HUES6 (cell line): ENCODE measurements at regions not wholly inside any gene's neighbourhood (a gene's known extent, or its start where the extent isn't known, plus 50 kb on each side); places are given as distances from the start of the nearest gene placed in this dataset.
"Not testable (repeated sequence)": the region's sequence is repeated elsewhere in the genome, so short reads cannot be mapped to it uniquely, and the experiment has no call there.

Experiments used
- H3K27ac ChIP-seq: 2 replicates; pipeline ENCODE4 v1.7.0; 2013; ENCODE audit warnings: low read depth, mild to moderate bottlenecking, low read length, inconsistent platforms
- H3K27me3 ChIP-seq: 2 replicates; pipeline ENCODE4 v1.6.1; 2013; ENCODE audit warnings: low read length; ENCODE audit not compliant: control insufficient read depth, insufficient read depth
- H3K36me3 ChIP-seq: 2 replicates; pipeline ENCODE4 v1.6.1; 2013; ENCODE audit warnings: low read length; ENCODE audit not compliant: control insufficient read depth, insufficient read depth
- H3K4me1 ChIP-seq: 2 replicates; pipeline ENCODE4 v1.6.1; 2013; ENCODE audit warnings: low read length; ENCODE audit not compliant: control insufficient read depth, insufficient read depth
- H3K4me3 ChIP-seq: 2 replicates; pipeline ENCODE4 v1.5.1; 2013; ENCODE audit warnings: low read depth, low read length
- H3K9ac ChIP-seq: one replicate; pipeline ENCODE4 v1.6.1; 2013; ENCODE audit warnings: mild to moderate bottlenecking, low read length
- H3K9me3 ChIP-seq: 2 replicates; pipeline ENCODE4 v1.6.1; 2013; ENCODE audit warnings: low read depth, low read length; ENCODE audit not compliant: control insufficient read depth, insufficient read depth

- not testable (repeated sequence) for H3K27me3 ChIP-seq, H3K27ac ChIP-seq, H3K9ac ChIP-seq, H3K36me3 ChIP-seq, H3K4me1 ChIP-seq, H3K4me3 ChIP-seq
- peaks cover 12% of the 10 kb centered on the region for H3K9me3 ChIP-seq
These were observed 184.5 kb upstream of the ARPP21 start for GRCh38 chr3:35454819-35455218.

- no peak overlapping the region for H3K9ac ChIP-seq
- H3K9me3 ChIP-seq: no peaks in the 10 kb centered on the region; the same call in 1 of the 2 replicates
- no peak overlapping the region for H3K27ac ChIP-seq
- no peaks in the 10 kb centered on the region for H3K36me3 ChIP-seq
- H3K4me3 ChIP-seq: no peak overlapping the region
- H3K27me3 ChIP-seq: no peaks in the 10 kb centered on the region
- H3K4me1 ChIP-seq: no peaks in the 10 kb centered on the region
These were observed 165.4 kb upstream of the ARPP21 start for GRCh38 chr3:35473956-35474355.

- not testable (repeated sequence) for H3K27ac ChIP-seq, H3K36me3 ChIP-seq, H3K4me1 ChIP-seq, H3K27me3 ChIP-seq, H3K9ac ChIP-seq, H3K9me3 ChIP-seq
- H3K4me3 ChIP-seq: peak overlapping the region; percentile 35; the same call in 1 of the 2 replicates
These were observed 156.8 kb upstream of the ARPP21 start for GRCh38 chr3:35482566-35482965.

GRCh38 chr3:35483131-35483530 is 156.2 kb upstream of the ARPP21 start:
- Histone ChIP-seq H3K4me3 (no peak overlapping the region), H3K27ac (no peak overlapping the region), H3K9me3 (0 out of 2 replicates have a peak, but pooled peaks cover 4% of the 10 kb centered on the region), H3K36me3 (no peaks in the 10 kb centered on the region), H3K27me3 (no peaks in the 10 kb centered on the region), H3K9ac (no peak overlapping the region), H3K4me1 (peaks cover 4% of the 10 kb centered on the region; the same call in 1 of the 2 replicates)

- Histone ChIP-seq H3K4me3 (no peak overlapping the region), H3K9ac (no peak overlapping the region), H3K27ac (no peak overlapping the region), H3K27me3 (no peaks in the 10 kb centered on the region), H3K36me3 (no peaks in the 10 kb centered on the region), H3K9me3 (0 out of 2 replicates have a peak, but pooled peaks cover 4% of the 10 kb centered on the region), H3K4me1 (peaks cover 4% of the 10 kb centered on the region; the same call in 1 of the 2 replicates)
These were observed 154.3 kb upstream of the ARPP21 start for GRCh38 chr3:35484929-35485530.

GRCh38 chr3:35486295-35486694 is 153.0 kb upstream of the ARPP21 start:
- no peak overlapping the region for H3K4me3 ChIP-seq
- H3K9me3 ChIP-seq: 0 out of 2 replicates have a peak, but pooled peaks cover 4% of the 10 kb centered on the region
- no peak overlapping the region for H3K27ac ChIP-seq
- no peak overlapping the region for H3K9ac ChIP-seq
- peaks cover 4% of the 10 kb centered on the region; the same call in 1 of the 2 replicates for H3K4me1 ChIP-seq
- no peaks in the 10 kb centered on the region for H3K27me3 ChIP-seq
- no peaks in the 10 kb centered on the region for H3K36me3 ChIP-seq

GRCh38 chr3:35487376-35487775 is 151.9 kb upstream of the ARPP21 start:
- Histone ChIP-seq H3K36me3 (no peaks in the 10 kb centered on the region), H3K4me1 (0 out of 2 replicates have a peak, but pooled peaks cover under 1% of the 10 kb centered on the region), H3K4me3 (no peak overlapping the region), H3K9me3 (no peaks in the 10 kb centered on the region), H3K27me3 (no peaks in the 10 kb centered on the region), H3K9ac (no peak overlapping the region), H3K27ac (no peak overlapping the region)

- Histone ChIP-seq H3K9me3 (no peaks in the 10 kb centered on the region), H3K36me3 (no peaks in the 10 kb centered on the region), H3K9ac (no peak overlapping the region), H3K4me3 (no peak overlapping the region), H3K27me3 (no peaks in the 10 kb centered on the region), H3K4me1 (no peaks in the 10 kb centered on the region), H3K27ac (no peak overlapping the region)
These were observed 150.8 kb upstream of the ARPP21 start for GRCh38 chr3:35488526-35488925.

GRCh38 chr3:35492841-35493240 is 146.5 kb upstream of the ARPP21 start:
- Histone ChIP-seq H3K36me3 (no peaks in the 10 kb centered on the region), H3K27me3 (no peaks in the 10 kb centered on the region), H3K27ac (no peak overlapping the region), H3K9ac (no peak overlapping the region), H3K4me3 (no peak overlapping the region), H3K4me1 (no peaks in the 10 kb centered on the region), H3K9me3 (no peaks in the 10 kb centered on the region)

GRCh38 chr3:35498506-35499210 is 140.7 kb upstream of the ARPP21 start:
- no peaks in the 10 kb centered on the region for H3K27me3 ChIP-seq
- H3K4me1 ChIP-seq: no peaks in the 10 kb centered on the region
- no peak overlapping the region for H3K27ac ChIP-seq
- no peaks in the 10 kb centered on the region for H3K9me3 ChIP-seq
- H3K36me3 ChIP-seq: no peaks in the 10 kb centered on the region
- no peak overlapping the region for H3K4me3 ChIP-seq
- H3K9ac ChIP-seq: no peak overlapping the region

GRCh38 chr3:35500641-35501350 is 138.5 kb upstream of the ARPP21 start:
- Histone ChIP-seq H3K4me3 (no peak overlapping the region), H3K9me3 (no peaks in the 10 kb centered on the region), H3K36me3 (no peaks in the 10 kb centered on the region), H3K9ac (no peak overlapping the region), H3K27me3 (no peaks in the 10 kb centered on the region), H3K27ac (no peak overlapping the region), H3K4me1 (peaks cover 7% of the 10 kb centered on the region)
